ENCODE measurements at regions not wholly inside any gene's neighbourhood (a gene's known extent, or its start where the extent isn't known, plus 50 kb on each side); places are given as distances from the start of the nearest gene placed in this dataset.
A peak's percentile ranks its signal among the peaks of the same experiment; 100 is the strongest.

DNA sequence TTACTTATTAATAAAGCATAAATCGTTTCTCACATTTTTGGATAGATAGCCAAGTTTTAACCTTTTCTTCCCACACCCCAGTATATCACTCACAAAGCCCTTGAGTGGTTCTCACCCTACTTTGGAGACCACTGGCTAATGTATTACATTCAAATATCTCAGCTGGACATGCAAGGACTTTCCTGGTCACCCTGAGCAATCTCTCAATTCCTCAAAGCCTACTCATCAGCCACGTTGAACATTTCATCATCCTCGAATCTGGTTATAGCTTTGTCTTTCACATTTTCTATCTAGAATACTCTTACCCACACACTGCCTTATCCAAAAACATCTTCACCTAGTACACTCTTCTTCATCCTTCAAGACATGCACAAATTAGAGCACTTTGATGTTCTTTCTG lies 71.1 kb upstream of the MAPRE2 start:
- Histone ChIP-seq H3K9me3 (no peaks in the 10 kb centered on the region), H3K4me1 (no peaks in the 10 kb centered on the region), H3K4me3 (no peak overlapping the region), H3K27ac (no peak overlapping the region), H3K36me3 (no peaks in the 10 kb centered on the region), H3K27me3 (no peaks in the 10 kb centered on the region)
- no peak for ATAC-seq
- 54% methylated on average over 3 of the region's 3 CpGs for WGBS (ENCODE audit: insufficient coverage, low coverage, low lambda C conversion rate, missing lambda C conversion rate)
- DNase-seq: no peak
- intact Hi-C loops (cut with DNase I): no loop called here
- TF ChIP-seq POLR2A (IDR thresholded peaks at IDR 0.05): no peak
- TF ChIP-seq, protein P1, sequence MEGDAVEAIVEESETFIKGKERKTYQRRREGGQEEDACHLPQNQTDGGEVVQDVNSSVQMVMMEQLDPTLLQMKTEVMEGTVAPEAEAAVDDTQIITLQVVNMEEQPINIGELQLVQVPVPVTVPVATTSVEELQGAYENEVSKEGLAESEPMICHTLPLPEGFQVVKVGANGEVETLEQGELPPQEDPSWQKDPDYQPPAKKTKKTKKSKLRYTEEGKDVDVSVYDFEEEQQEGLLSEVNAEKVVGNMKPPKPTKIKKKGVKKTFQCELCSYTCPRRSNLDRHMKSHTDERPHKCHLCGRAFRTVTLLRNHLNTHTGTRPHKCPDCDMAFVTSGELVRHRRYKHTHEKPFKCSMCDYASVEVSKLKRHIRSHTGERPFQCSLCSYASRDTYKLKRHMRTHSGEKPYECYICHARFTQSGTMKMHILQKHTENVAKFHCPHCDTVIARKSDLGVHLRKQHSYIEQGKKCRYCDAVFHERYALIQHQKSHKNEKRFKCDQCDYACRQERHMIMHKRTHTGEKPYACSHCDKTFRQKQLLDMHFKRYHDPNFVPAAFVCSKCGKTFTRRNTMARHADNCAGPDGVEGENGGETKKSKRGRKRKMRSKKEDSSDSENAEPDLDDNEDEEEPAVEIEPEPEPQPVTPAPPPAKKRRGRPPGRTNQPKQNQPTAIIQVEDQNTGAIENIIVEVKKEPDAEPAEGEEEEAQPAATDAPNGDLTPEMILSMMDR (IDR thresholded peaks at IDR 0.05): no peak

DNA sequence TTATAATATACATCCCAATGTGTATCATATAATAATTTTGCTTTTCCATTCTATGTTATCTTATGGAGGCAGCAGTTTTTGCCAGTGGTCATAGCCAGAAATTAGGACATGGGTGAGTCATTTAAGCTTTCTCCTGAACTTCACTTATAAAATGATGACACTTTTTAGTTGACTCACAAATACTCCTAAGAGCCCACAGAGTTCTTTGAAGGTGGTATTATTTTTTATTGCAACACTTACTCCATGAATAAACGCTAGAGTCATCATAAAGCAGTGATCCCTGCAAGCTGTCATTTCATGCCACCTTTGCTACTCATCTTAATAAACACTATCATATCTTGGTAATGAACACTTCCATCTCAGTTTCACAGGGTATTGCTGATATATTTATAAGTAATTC lies 69.9 kb upstream of the MAPRE2 start:
- H3K36me3 ChIP-seq: no peaks in the 10 kb centered on the region
- 64% methylated on average over 1 of the region's 1 CpG for WGBS (ENCODE audit: insufficient coverage, low coverage, low lambda C conversion rate, missing lambda C conversion rate)
- no peak for TF ChIP-seq POLR2A (IDR thresholded peaks at IDR 0.05)
- TF ChIP-seq, protein P1 (IDR thresholded peaks at IDR 0.05): no peak
- no peak overlapping the region for H3K27ac ChIP-seq
- no peak for ATAC-seq
- H3K9me3 ChIP-seq: no peaks in the 10 kb centered on the region
- intact Hi-C loops (cut with DNase I): no loop called here
- H3K4me1 ChIP-seq: peaks cover 0 to 3% (median 0%) of the 10 kb centered on the region in 4 donors
- DNase-seq: no peak
- H3K4me3 ChIP-seq: no peak overlapping the region
- H3K27me3 ChIP-seq: no peaks in the 10 kb centered on the region

DNA sequence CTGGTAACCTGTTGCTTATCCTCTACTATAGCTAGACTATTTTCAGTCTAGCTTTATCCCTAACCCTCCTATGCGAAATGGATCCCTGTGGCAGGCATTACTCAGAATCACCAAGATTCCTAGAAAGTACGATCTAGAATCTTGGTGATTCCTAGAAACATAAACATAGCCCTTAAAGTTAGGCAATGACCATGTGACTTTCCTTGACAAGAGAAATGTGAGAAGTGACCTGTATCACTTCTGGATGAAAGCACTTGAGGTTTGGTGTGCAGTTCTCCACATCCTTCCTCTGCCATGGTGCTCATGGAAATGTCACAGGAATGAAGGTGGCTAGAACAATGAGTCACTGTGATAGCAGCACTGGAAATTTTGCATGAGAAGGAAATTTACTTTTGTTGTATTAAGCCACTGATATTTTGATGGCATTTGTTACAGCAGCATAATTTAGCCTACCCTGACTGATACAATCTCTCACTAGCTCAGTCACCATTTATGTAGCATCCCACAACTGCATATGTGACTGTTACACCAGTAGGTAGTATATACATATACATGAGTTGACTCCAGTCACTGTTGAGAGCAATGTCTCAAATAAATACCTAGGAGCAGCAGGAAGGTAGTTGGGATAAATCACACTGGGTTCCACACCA lies 68.3 kb upstream of the MAPRE2 start:
- Histone ChIP-seq H3K36me3 (no peaks in the 10 kb centered on the region), H3K27ac (no peak overlapping the region), H3K27me3 (no peaks in the 10 kb centered on the region), H3K4me3 (no peak overlapping the region), H3K9me3 (no peaks in the 10 kb centered on the region), H3K4me1 (peaks cover 0 to 4% (median 0%) of the 10 kb centered on the region in 4 donors)
- no peak for TF ChIP-seq POLR2A (IDR thresholded peaks at IDR 0.05)
- TF ChIP-seq, protein P1 (IDR thresholded peaks at IDR 0.05): no peak
- DNase-seq (no peak), ATAC-seq (no peak)
- 70% methylated on average over 2 of the region's 2 CpGs for WGBS (ENCODE audit: insufficient coverage, low coverage, low lambda C conversion rate, missing lambda C conversion rate)
- intact Hi-C loops (cut with DNase I): no loop called here

DNA sequence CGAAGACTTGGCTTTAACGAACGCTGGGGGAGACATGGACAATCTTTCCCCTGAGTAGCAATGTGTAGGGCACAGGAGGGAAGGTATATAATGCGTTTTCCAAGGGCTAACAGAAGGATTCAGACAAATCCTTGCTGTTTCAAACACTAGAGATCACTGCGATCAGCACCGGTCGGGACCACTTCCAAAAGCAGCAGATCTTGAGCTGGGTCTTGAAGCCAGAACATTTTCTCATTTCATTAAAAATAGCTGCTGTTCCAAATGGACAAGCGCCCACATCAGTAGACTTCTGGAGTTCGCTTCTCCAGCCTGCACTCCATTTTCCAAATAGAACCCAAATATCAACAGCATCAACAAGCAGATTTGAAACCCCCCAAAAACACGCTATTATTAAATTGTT lies 65.1 kb upstream of the MAPRE2 start:
- no peaks in the 10 kb centered on the region for H3K9me3 ChIP-seq
- no peaks in the 10 kb centered on the region for H3K36me3 ChIP-seq
- no peak for TF ChIP-seq POLR2A (IDR thresholded peaks at IDR 0.05)
- TF ChIP-seq, protein P1 (IDR thresholded peaks at IDR 0.05): no peak
- whole genome bisulfite sequencing (ENCODE audit: insufficient coverage, low coverage, low lambda C conversion rate, missing lambda C conversion rate): 53% methylated on average over 5 of the region's 10 CpGs
- ATAC-seq: no peak
- no peak for DNase-seq
- no peaks in the 10 kb centered on the region for H3K27me3 ChIP-seq
- peak overlapping the region in 2 of 3 donors; percentile 73 to 75 for H3K4me3 ChIP-seq
- peaks cover 0 to 9% (median 0%) of the 10 kb centered on the region in 4 donors for H3K4me1 ChIP-seq
- H3K27ac ChIP-seq: no peak overlapping the region
- intact Hi-C loops (cut with DNase I): no loop called here

All from right lobe of liver (tissue), 6 donors.